ENCODE measurements at regions not wholly inside any gene's neighbourhood (a gene's known extent, or its start where the extent isn't known, plus 50 kb on each side); places are given as distances from the start of the nearest gene placed in this dataset.

- TF ChIP-seq CTCF (IDR thresholded peaks at IDR 0.05): no peak
- TF ChIP-seq EZH2 (IDR thresholded peaks at IDR 0.05; ENCODE audit: borderline replicate concordance, insufficient read depth, low read depth, low read length, poor library complexity, severe bottlenecking): no peak
Observed at GRCh38 chr10:3270577-3271316, 98.2 kb upstream of the PITRM1 start.

All from B cell (primary cell).